ENCODE measurements at regions not wholly inside any gene's neighbourhood (a gene's known extent, or its start where the extent isn't known, plus 50 kb on each side); places are given as distances from the start of the nearest gene placed in this dataset.
A peak's percentile ranks its signal among the peaks of the same experiment; 100 is the strongest.

DNA sequence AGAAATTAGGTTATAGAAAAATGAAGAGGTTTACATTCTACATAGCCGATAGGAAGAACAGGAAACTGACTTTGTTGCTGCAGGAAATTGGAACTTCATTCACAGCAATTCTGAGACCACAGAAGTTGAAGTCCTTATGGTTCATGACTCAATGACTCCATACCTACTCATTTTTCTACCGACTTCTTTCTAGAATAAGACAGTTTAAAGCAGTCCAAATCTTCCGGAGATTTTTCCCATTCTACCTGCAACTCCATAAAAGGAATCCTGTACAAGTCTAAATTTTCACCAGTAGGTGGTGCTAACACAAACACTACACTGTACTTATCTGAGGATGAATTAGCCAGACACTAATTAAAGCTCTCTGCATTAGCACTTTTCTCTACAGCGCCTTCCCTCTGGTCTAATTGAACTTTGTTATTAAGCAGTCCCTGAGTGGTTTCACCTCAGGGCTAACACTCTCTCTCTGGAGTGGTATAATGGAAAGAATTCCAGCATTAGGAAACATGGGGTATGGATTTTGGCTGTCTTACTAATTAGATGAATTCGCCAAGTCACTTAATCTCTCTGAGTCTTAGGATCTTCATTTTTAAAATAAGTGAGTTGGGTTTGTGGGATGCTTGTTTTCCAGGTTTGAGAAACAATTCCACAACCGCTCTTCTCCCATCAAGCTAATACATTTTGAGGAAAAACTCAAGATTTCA is 167.9 kb downstream of the SMIM20 start:
- H3K9me3 Mint-ChIP-seq = peaks cover 14% of the 10 kb centered on the region
- DNase-seq = no peak
- ChIA-PET CTCF (interaction anchor here (0.6 to 1.7 kb wide), 14 partner anchors 13 to 329 kb away, joined by 3 to 6 read pairs (median 4); no protein-coding TSS in a partner anchor), POLR2A (interaction anchor here (0.6 to 4.0 kb wide), 4 partner anchors 22 to 291 kb away, joined by 3 to 25 read pairs (median 5); partner anchors contain the start of gene RBPJ)
- H3K27me3 Mint-ChIP-seq = no peaks in the 10 kb centered on the region
- peaks cover 21% of the 10 kb centered on the region for H3K36me3 Mint-ChIP-seq (ENCODE audit: low read depth)
- H3K4me1 Mint-ChIP-seq = peaks cover 82% of the 10 kb centered on the region
- H3K4me3 Mint-ChIP-seq = peak overlapping the region; percentile 2
- H3K27ac Mint-ChIP-seq = peak overlapping the region; percentile 75

DNA sequence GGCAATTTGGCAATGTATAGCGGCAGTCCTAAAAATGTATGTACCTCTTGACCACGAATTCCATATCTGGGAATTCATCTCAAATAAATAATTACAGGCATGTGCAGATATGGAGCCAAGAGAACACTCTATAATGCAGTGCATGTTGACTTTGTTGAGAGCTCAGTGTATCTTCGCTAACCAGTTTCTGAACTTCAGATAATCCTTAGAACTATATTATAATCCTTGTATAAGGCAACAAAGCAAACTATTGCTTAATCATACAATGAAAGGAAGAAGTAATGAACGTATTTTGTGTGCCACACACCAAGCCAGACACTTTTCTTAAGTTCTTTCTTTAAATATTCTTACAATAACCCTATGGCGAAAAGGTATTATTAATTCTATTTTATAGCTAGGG is 168.5 kb downstream of the SMIM20 start:
- peaks cover 9% of the 10 kb centered on the region for H3K9me3 Mint-ChIP-seq
- H3K27me3 Mint-ChIP-seq = no peaks in the 10 kb centered on the region
- ChIA-PET POLR2A (interaction anchor here (0.6 to 4.0 kb wide), 6 partner anchors 7 to 290 kb away, joined by 3 to 25 read pairs (median 5); partner anchors contain the start of gene RBPJ), CTCF (interaction anchor here (0.6 to 2.2 kb wide), 17 partner anchors 8 to 328 kb away, joined by 3 to 9 read pairs (median 4); no protein-coding TSS in a partner anchor)
- H3K27ac Mint-ChIP-seq = peak overlapping the region; percentile 75
- peak overlapping the region; percentile 2 for H3K4me3 Mint-ChIP-seq
- peaks cover 15% of the 10 kb centered on the region for H3K36me3 Mint-ChIP-seq (ENCODE audit: low read depth)
- peaks cover 79% of the 10 kb centered on the region for H3K4me1 Mint-ChIP-seq
- no peak for DNase-seq

DNA sequence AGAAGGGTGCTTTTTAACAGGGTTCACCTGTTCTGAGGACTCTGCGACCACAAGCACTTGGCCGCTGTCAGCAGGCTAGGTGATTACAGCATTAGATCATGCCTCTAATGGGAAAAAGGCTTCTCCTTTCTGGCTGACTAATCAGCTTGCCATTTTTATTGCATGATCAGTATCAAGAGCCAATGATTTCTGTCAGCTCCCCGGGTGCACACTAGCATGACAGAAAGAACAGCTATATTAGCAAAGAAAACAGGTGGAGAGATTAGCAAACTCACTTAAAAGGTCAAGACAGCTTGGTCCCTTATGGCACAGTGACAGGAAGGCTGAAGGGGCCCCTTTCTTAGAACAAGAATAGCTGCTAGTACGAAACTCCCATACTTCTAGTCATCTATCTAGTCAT is 170.0 kb downstream of the SMIM20 start:
- POLR2A ChIA-PET = interaction anchor here (0.9 to 4.0 kb wide), 8 partner anchors 9 to 239 kb away, joined by 3 to 25 read pairs (median 4); partner anchors contain the start of gene RBPJ
- CTCF ChIA-PET = interaction anchor here (0.9 to 2.2 kb wide), 5 partner anchors 23 to 246 kb away, joined by 3 to 9 read pairs (median 3); no protein-coding TSS in a partner anchor
- H3K27ac Mint-ChIP-seq = peak overlapping the region; percentile 44
- H3K36me3 Mint-ChIP-seq (ENCODE audit: low read depth) = peaks cover 7% of the 10 kb centered on the region
- H3K9me3 Mint-ChIP-seq = peaks cover 3% of the 10 kb centered on the region
- peaks cover 82% of the 10 kb centered on the region for H3K4me1 Mint-ChIP-seq
- no peak overlapping the region for H3K4me3 Mint-ChIP-seq
- DNase-seq = no peak
- no peaks in the 10 kb centered on the region for H3K27me3 Mint-ChIP-seq

DNA sequence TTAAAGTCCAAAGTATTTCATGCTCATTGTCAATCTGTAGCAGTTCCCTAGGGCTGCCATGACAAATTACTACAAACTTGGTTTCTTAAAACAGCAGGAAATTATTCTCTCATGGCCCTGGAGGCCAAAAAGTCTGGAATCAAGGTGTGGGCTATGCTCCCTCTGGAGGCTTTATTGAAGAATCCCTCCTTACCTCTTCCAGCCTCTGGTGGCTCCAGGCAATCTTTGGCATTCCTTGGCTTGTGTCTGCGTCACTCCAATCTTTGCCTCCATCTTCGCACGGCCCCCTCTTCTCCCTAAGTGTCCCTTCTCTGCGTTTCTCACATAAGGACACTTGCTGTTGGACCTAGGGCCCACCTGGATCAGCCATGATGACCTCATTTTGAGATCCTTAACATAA is 170.4 kb downstream of the SMIM20 start:
- H3K9me3 Mint-ChIP-seq = peaks cover 3% of the 10 kb centered on the region
- DNase-seq = no peak
- peaks cover 86% of the 10 kb centered on the region for H3K4me1 Mint-ChIP-seq
- POLR2A ChIA-PET = interaction anchor here (0.9 to 4.0 kb wide), 7 partner anchors 9 to 238 kb away, joined by 3 to 25 read pairs (median 5); partner anchors contain the start of gene RBPJ
- peaks cover 7% of the 10 kb centered on the region for H3K36me3 Mint-ChIP-seq (ENCODE audit: low read depth)
- H3K4me3 Mint-ChIP-seq = no peak overlapping the region
- H3K27ac Mint-ChIP-seq = peak overlapping the region; percentile 44
- H3K27me3 Mint-ChIP-seq = no peaks in the 10 kb centered on the region
- CTCF ChIA-PET = interaction anchor here (0.9 to 2.2 kb wide), 3 partner anchors 54 to 246 kb away, joined by 3 to 9 read pairs (median 9); no protein-coding TSS in a partner anchor

DNA sequence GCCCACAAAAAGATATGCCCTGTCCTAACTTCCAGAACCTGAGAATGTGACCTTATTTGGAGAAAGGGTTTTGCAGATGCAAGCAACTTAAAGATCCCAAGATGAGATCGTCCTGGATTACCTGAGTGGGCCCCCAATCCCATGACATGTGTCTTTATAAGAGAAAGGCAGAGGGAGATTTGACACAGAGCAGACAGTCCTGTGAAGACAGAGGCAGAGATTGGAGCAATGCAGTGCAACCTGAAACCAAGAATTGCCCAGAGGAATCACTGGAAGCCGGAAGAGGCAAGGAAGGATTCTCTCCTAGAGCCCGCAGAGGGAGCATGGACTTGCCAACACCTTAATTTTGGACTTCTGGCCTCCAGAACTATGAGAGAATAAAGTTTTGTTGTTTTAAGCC is 171.5 kb downstream of the SMIM20 start:
- Mint-ChIP-seq H3K36me3 (ENCODE audit: low read depth) (peaks cover 13% of the 10 kb centered on the region), H3K4me1 (peaks cover 83% of the 10 kb centered on the region), H3K9me3 (peaks cover 9% of the 10 kb centered on the region), H3K4me3 (no peak overlapping the region), H3K27ac (peak overlapping the region; percentile 53), H3K27me3 (no peaks in the 10 kb centered on the region)
- ChIA-PET CTCF (no interaction called here), POLR2A (interaction anchor here (1.5 to 1.6 kb wide), 2 partner anchors 9 to 45 kb away, joined by 4 to 5 read pairs; no protein-coding TSS in a partner anchor)
- DNase-seq = no peak

DNA sequence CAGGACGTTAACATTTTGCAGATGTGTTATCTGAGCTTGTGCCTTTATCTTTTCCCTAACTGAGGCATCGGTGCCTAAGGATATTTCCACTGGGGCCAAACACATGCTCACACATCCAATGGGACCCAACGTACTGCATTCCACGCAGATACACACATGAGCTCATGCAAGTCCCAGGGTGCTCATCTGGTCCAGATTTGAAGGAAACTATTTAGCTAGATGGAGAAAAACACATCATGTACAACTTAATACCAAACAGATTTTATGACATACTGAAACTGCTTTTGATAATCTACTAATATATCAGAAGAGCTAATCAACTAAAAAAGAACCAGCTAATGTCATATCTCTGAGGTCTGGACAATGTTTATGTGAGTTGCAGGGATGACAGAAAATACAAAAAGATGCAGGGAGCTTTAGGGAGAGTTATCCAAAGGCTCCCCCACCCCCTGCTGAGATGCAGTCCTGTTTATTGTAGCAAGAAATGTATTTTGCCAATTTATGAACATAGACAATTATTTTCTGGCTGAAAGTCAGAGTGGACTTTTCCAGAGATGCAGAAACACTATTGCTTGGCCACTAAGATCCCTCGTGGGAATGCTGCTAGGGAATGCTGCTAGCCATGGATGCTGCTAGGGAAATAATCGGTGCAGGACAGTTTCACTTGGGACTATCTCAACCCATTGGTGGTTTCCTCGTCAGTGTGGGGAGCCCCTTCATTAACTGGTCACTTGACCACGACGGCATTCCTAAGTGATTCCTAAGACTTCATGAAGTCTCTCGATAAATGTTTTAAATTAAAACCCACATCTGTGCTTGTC is 172.8 kb downstream of the SMIM20 start:
- no peak overlapping the region for H3K27ac Mint-ChIP-seq
- peaks cover 20% of the 10 kb centered on the region for H3K9me3 Mint-ChIP-seq
- H3K36me3 Mint-ChIP-seq (ENCODE audit: low read depth) = peaks cover 24% of the 10 kb centered on the region
- no peak for DNase-seq
- no peak overlapping the region for H3K4me3 Mint-ChIP-seq
- peaks cover 70% of the 10 kb centered on the region for H3K4me1 Mint-ChIP-seq
- POLR2A ChIA-PET = interaction anchor here (1.3 to 1.6 kb wide), 2 partner anchors 11 to 44 kb away, joined by 3 to 4 read pairs; no protein-coding TSS in a partner anchor
- no peaks in the 10 kb centered on the region for H3K27me3 Mint-ChIP-seq
- CTCF ChIA-PET = interaction anchor here (0.6 to 1.1 kb wide), 2 partner anchors 35 to 233 kb away, joined by 3 to 4 read pairs; no protein-coding TSS in a partner anchor

DNA sequence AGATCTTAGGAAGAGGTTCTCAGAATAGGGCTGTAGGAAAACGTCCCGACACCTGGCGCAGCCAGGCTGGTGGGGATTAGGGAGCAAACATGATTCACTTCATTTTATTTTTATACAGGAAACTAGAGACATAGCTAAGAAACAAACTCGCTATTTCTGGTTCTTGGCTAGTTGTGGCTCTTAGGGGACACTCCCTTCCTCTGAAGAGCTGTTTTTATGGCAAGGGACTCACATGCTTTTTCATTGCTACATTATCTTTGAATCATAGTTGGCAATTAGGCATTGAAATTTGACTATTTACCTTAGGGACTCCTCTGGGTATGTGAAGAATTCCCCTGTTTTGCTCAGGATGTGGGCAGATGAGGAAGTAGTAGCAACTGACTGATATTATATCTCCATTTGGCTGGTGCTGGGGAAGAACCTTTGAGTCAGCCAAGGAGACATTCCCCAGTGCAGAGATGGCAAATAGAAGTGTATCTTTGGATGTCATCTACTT is 174.5 kb downstream of the SMIM20 start:
- H3K36me3 Mint-ChIP-seq (ENCODE audit: low read depth) = peaks cover 30% of the 10 kb centered on the region
- ChIA-PET POLR2A (interaction anchor here (0.6 to 4.4 kb wide), 8 partner anchors 13 to 237 kb away, joined by 3 to 41 read pairs (median 4); no protein-coding TSS in a partner anchor), CTCF (interaction anchor here (0.6 to 2.1 kb wide), 2 partner anchors 237 to 450 kb away, joined by 3 to 10 read pairs; no protein-coding TSS in a partner anchor)
- no peaks in the 10 kb centered on the region for H3K27me3 Mint-ChIP-seq
- no peak for DNase-seq
- peaks cover 29% of the 10 kb centered on the region for H3K9me3 Mint-ChIP-seq
- H3K4me1 Mint-ChIP-seq = peaks cover 64% of the 10 kb centered on the region
- H3K27ac Mint-ChIP-seq = peak overlapping the region; percentile 78
- H3K4me3 Mint-ChIP-seq = peak overlapping the region; percentile 41

DNA sequence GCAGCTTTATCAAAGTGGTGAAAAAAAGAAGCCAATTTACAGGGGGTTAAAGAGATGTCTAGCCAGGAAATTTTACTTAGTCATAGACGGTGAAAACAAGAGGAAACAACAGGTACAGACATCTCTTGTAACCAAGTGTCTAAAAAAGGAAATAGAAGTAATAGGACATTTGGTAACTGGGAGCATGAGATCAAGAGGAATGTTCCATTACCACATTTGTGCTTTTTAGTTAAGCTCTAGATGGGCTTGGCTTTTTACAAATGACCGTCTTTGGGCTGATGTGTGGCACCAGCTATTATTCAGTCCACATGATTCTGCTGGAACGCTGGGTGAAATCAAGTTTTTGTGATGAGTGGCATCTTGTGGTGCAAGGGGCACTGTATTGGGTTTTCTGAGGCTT is 179.5 kb downstream of the SMIM20 start:
- Mint-ChIP-seq H3K4me1 (peaks cover 27% of the 10 kb centered on the region), H3K9me3 (peaks cover 67% of the 10 kb centered on the region), H3K27me3 (no peaks in the 10 kb centered on the region), H3K4me3 (no peak overlapping the region), H3K36me3 (ENCODE audit: low read depth) (peaks cover 63% of the 10 kb centered on the region), H3K27ac (peak overlapping the region; percentile 48)
- ChIA-PET CTCF (interaction anchor here (1.0 kb wide), 1 partner anchor 14 kb away, joined by 3 read pairs; no protein-coding TSS in a partner anchor), POLR2A (interaction anchor here (1.1 to 1.3 kb wide), 3 partner anchors 10 to 18 kb away, joined by 3 to 5 read pairs (median 4); no protein-coding TSS in a partner anchor)
- DNase-seq = no peak

DNA sequence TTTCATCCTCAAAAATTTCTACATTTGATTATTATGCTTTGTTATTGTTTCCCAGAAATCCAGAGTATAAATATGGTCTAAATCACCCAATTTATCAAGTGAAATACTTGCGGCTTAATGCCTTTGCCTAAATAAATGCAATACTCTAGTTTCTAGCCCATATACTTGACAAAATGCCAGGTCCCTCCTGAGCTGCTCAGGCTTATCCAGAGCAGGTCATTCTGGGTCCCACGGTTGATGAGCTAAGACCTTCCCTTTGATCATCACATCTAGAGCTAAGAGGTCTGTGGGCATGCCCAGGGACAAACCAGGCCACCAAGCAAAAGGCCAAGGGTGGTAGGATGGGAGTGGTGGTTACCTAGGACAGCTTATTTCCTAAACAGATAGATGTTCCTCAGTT is 180.1 kb downstream of the SMIM20 start:
- Mint-ChIP-seq H3K27ac (no peak overlapping the region), H3K4me1 (peaks cover 22% of the 10 kb centered on the region), H3K27me3 (no peaks in the 10 kb centered on the region), H3K9me3 (peaks cover 71% of the 10 kb centered on the region), H3K36me3 (ENCODE audit: low read depth) (peaks cover 67% of the 10 kb centered on the region), H3K4me3 (no peak overlapping the region)
- POLR2A ChIA-PET = interaction anchor here (1.1 to 1.3 kb wide), 3 partner anchors 10 to 18 kb away, joined by 3 to 5 read pairs (median 4); no protein-coding TSS in a partner anchor
- CTCF ChIA-PET = interaction anchor here (1.0 kb wide), 1 partner anchor 13 kb away, joined by 3 read pairs; no protein-coding TSS in a partner anchor
- no peak for DNase-seq

DNA sequence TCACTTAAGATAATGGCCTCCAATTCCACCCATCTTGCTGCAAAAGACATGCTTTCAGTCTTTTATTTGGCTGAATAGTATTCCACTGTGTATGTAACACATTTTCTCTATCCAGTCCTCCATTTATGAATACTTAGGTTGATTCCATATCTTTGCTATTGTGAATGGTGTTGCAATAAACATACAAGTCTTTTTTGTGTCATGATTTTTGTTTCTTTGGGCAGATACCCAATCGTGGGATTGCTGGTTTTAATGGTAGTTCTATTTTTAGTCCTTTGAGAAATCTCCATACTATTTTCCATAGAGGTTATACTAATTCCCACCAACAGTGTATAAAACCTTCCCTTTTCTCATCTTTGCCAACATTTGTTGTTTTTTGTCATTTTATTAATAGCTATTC is 180.9 kb downstream of the SMIM20 start:
- H3K27ac Mint-ChIP-seq = no peak overlapping the region
- H3K36me3 Mint-ChIP-seq (ENCODE audit: low read depth) = peaks cover 72% of the 10 kb centered on the region
- H3K27me3 Mint-ChIP-seq = no peaks in the 10 kb centered on the region
- CTCF ChIA-PET = interaction anchor here (0.7 kb wide), 1 partner anchor 523 kb away, joined by 7 read pairs; no protein-coding TSS in a partner anchor
- POLR2A ChIA-PET = no interaction called here
- no peak overlapping the region for H3K4me3 Mint-ChIP-seq
- no peak for DNase-seq
- H3K4me1 Mint-ChIP-seq = peaks cover 17% of the 10 kb centered on the region
- peaks cover 75% of the 10 kb centered on the region for H3K9me3 Mint-ChIP-seq

DNA sequence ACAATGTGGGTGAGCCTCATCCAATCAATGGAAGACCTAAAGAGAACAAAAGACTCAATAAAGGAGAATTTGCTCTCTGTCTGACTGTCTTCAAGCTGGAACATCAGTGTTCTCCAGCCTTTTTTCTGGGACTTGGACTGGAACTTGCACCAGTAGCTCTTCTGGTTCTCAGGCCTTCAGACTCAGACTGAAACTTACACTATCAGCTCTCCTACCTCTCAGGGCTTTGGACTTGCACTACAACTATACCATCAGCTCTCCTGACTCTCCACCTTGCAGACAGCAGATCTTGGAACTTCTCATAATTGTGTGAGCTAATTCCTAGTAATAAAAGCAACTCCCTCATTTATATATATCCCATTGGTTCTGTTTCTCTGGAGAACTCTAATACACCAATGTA is 185.9 kb downstream of the SMIM20 start:
- Mint-ChIP-seq H3K4me3 (no peak overlapping the region), H3K27ac (no peak overlapping the region), H3K9me3 (peaks cover 56% of the 10 kb centered on the region), H3K4me1 (peaks cover 19% of the 10 kb centered on the region), H3K36me3 (ENCODE audit: low read depth) (peaks cover 57% of the 10 kb centered on the region), H3K27me3 (no peaks in the 10 kb centered on the region)
- DNase-seq = no peak
- POLR2A ChIA-PET = interaction anchor here (1.1 kb wide), 1 partner anchor 16 kb away, joined by 3 read pairs; no protein-coding TSS in a partner anchor
- CTCF ChIA-PET = no interaction called here

DNA sequence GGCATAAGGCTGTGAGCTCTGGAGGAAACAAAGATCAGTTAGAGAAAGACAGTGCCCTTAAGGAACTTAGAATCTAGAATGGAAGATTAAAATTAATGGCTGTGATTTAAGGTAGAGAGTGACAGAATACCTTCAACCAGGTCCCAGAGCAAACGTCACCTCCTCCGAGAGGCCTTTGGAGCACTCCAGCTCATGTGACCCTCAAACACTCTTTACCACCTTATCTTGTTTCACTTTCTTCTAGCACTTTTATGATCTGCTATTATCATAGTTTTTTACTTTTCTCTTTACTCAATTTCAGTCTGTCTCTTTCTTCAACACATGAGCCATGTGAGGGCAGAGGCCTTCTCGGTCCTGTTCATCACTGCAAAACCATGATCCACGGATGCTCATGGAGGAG is 187.0 kb downstream of the SMIM20 start:
- POLR2A ChIA-PET = interaction anchor here (1.1 kb wide), 1 partner anchor 17 kb away, joined by 3 read pairs; no protein-coding TSS in a partner anchor
- no peak for DNase-seq
- Mint-ChIP-seq H3K27me3 (no peaks in the 10 kb centered on the region), H3K4me1 (peaks cover 24% of the 10 kb centered on the region), H3K36me3 (ENCODE audit: low read depth) (peaks cover 62% of the 10 kb centered on the region), H3K27ac (no peak overlapping the region), H3K4me3 (no peak overlapping the region), H3K9me3 (peaks cover 54% of the 10 kb centered on the region)
- CTCF ChIA-PET = no interaction called here
